Breast epithelium (tissue), 4 donors: ENCODE measurements at regions not wholly inside any gene's neighbourhood (a gene's known extent, or its start where the extent isn't known, plus 50 kb on each side); places are given as distances from the start of the nearest gene placed in this dataset.

Source experiments
- DNase-seq, 2 donors: peaks; one replicate each; pipeline ENCODE4 v3.0.0-alpha.2; 2019; ENCODE audit warnings: low spot score in 2 of 2
- H3K27ac ChIP-seq, 2 donors: fragments of 200-600 bp; sonication (generic) in 1 of 2; one replicate each; pipeline ENCODE4 v1.5.1; 2016 to 2019; ENCODE audit warnings: mild to moderate bottlenecking in 1 of 2
- H3K27me3 ChIP-seq, 2 donors: fragments of 200-600 bp; sonication (generic) in 1 of 2; one replicate each; pipeline versions ENCODE4 v1.5.1 to v1.6.0; 2017 to 2019; ENCODE audit warnings: control low read depth in 1 of 2, mild to moderate bottlenecking in 1 of 2
- H3K36me3 ChIP-seq: fragments of 200-600 bp; one replicate; pipeline ENCODE4 v1.5.1; 2019
- H3K4me1 ChIP-seq, 2 donors: fragments of 200-600 bp; sonication (generic); one replicate each; pipeline ENCODE4 v1.5.1; 2016 to 2019; ENCODE audit warnings: control low read depth in 1 of 2
- H3K4me3 ChIP-seq, 3 donors: fragments of 200-600 bp; sonication (generic); 1 replicate in 2 of 3; 2 replicates in 1 of 3; pipeline ENCODE4 v1.5.1; 2016 to 2019; ENCODE audit warnings: mild to moderate bottlenecking in 3 of 3, moderate library complexity in 2 of 3
- H3K9me3 ChIP-seq, 2 donors: fragments of 200-600 bp; sonication (generic) in 1 of 2; one replicate each; pipeline ENCODE4 v1.5.1; 2016 to 2019; ENCODE audit warnings: control low read depth in 1 of 2
- CTCF ChIP-seq, 3 donors: fragments of 450-650 bp; IDR thresholded peaks; one replicate each; pipeline ENCODE4 v1.5.1; 2016 to 2017; ENCODE audit warnings: antibody characterized with exemption in 3 of 3, mild to moderate bottlenecking in 3 of 3, moderate library complexity in 3 of 3
- POLR2A ChIP-seq: fragments of 450-650 bp; IDR thresholded peaks from one replicate; pipeline ENCODE4 v1.6.1; 2016; ENCODE audit warnings: antibody characterized with exemption, mild to moderate bottlenecking, moderate library complexity
- POLR2AphosphoS5 ChIP-seq, 3 donors: sonication (generic); formaldehyde crosslinking; IDR thresholded peaks; one replicate each; pipeline ENCODE4 v1.6.1; 2017; ENCODE audit warnings: antibody characterized with exemption in 3 of 3
- intact Hi-C: fragments of 100-400 bp; cut with DNase I; formaldehyde crosslinking; loops from one replicate; pipeline ENCODE4 v1.15.1; 2023; ENCODE audit warnings: low total_unique reads

- intact Hi-C loops = no loop called here
- Histone ChIP-seq H3K4me1 (no peaks in the 10 kb centered on the region), H3K27ac (no peak overlapping the region), H3K27me3 (peaks cover 2 to 43% of the 10 kb centered on the region in 2 donors), H3K36me3 (no peaks in the 10 kb centered on the region), H3K4me3 (no peak overlapping the region), H3K9me3 (no peaks in the 10 kb centered on the region)
- peak in 1 of 2 donors; percentile 7 for DNase-seq
- TF ChIP-seq POLR2AphosphoS5 (IDR thresholded peaks at IDR 0.05) = no peak
- no peak for TF ChIP-seq POLR2A
- no peak for TF ChIP-seq CTCF (IDR thresholded peaks at IDR 0.05)
Observed at GRCh38 chr13:112639521-112639920, 50.3 kb upstream of the ATP11A start.

GRCh38 chr13:112638919-112639318 lies 50.9 kb upstream of the ATP11A start:
- no peaks in the 10 kb centered on the region for H3K36me3 ChIP-seq
- peaks cover 2 to 46% of the 10 kb centered on the region in 2 donors for H3K27me3 ChIP-seq
- intact Hi-C loops = no loop called here
- no peaks in the 10 kb centered on the region for H3K4me1 ChIP-seq
- no peak overlapping the region for H3K4me3 ChIP-seq
- no peak for TF ChIP-seq CTCF (IDR thresholded peaks at IDR 0.05)
- DNase-seq = peak in 1 of 2 donors; percentile 25
- H3K27ac ChIP-seq = no peak overlapping the region
- no peaks in the 10 kb centered on the region for H3K9me3 ChIP-seq

GRCh38 chr13:112638157-112638750 lies 50.3 kb upstream of the TUBGCP3 start:
- Histone ChIP-seq H3K9me3 (no peaks in the 10 kb centered on the region), H3K27me3 (peaks cover 2 to 49% of the 10 kb centered on the region in 2 donors), H3K4me3 (no peak overlapping the region), H3K27ac (no peak overlapping the region), H3K36me3 (no peaks in the 10 kb centered on the region), H3K4me1 (no peaks in the 10 kb centered on the region)
- peak in 1 of 2 donors; percentile 35 for DNase-seq
- intact Hi-C loops = no loop called here
- no peak for TF ChIP-seq POLR2AphosphoS5 (IDR thresholded peaks at IDR 0.05)
- TF ChIP-seq CTCF (IDR thresholded peaks at IDR 0.05) = no peak
- TF ChIP-seq POLR2A = no peak
